Spleen (tissue), 7 donors: ENCODE measurements at regions not wholly inside any gene's neighbourhood (a gene's known extent, or its start where the extent isn't known, plus 50 kb on each side); places are given as distances from the start of the nearest gene placed in this dataset.

Source experiments
- POLR2A ChIP-seq, 3 donors: fragments of 450-650 bp; IDR thresholded peaks; one replicate each; pipeline ENCODE4 v1.5.1; 2017; ENCODE audit warnings: antibody characterized with exemption in 3 of 3, mild to moderate bottlenecking in 1 of 3
- POLR2AphosphoS5 ChIP-seq, 3 donors: sonication (generic); formaldehyde crosslinking; IDR thresholded peaks; one replicate each; pipeline ENCODE4 v1.5.1; 2017; ENCODE audit warnings: antibody characterized with exemption in 3 of 3
- TF ChIP-seq, protein P1 (sequence below), 11 experiments: fragments of 200-600 bp in 7 of 11; fragments of 450-650 bp in 4 of 11; sonication (generic) in 4 of 11; IDR thresholded peaks in 8 of 11; conservative IDR thresholded peaks in 3 of 11; 1 replicate in 7 of 11; 2 replicates in 4 of 11; pipeline versions ENCODE4 v1.4.0 to v1.8.0; 2016 to 2021; ENCODE audit warnings: antibody characterized with exemption in 11 of 11, inconsistent platforms in 4 of 11, mild to moderate bottlenecking in 1 of 11
- donor health status: DM: no; HTN: no; CAD: no; lungs with moderate emphysema.
- donor health status: DM: no; HTN: no; CAD: no.
- donor health status: DM: no; HTN: no; CAD: no.

GRCh38 chr10:37638569-37638968 is 218.8 kb downstream of the ZNF248 start:
- no peak for TF ChIP-seq POLR2A (IDR thresholded peaks at IDR 0.05)
- TF ChIP-seq POLR2AphosphoS5 (IDR thresholded peaks at IDR 0.05), result no peak
- TF ChIP-seq, protein P1, sequence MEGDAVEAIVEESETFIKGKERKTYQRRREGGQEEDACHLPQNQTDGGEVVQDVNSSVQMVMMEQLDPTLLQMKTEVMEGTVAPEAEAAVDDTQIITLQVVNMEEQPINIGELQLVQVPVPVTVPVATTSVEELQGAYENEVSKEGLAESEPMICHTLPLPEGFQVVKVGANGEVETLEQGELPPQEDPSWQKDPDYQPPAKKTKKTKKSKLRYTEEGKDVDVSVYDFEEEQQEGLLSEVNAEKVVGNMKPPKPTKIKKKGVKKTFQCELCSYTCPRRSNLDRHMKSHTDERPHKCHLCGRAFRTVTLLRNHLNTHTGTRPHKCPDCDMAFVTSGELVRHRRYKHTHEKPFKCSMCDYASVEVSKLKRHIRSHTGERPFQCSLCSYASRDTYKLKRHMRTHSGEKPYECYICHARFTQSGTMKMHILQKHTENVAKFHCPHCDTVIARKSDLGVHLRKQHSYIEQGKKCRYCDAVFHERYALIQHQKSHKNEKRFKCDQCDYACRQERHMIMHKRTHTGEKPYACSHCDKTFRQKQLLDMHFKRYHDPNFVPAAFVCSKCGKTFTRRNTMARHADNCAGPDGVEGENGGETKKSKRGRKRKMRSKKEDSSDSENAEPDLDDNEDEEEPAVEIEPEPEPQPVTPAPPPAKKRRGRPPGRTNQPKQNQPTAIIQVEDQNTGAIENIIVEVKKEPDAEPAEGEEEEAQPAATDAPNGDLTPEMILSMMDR (IDR thresholded peaks at IDR 0.05 in 8 of 11, conservative IDR thresholded peaks at IDR 0.05 in 3 of 11), result no peak
